Esophagus squamous epithelium (tissue), 5 donors: ENCODE measurements at regions not wholly inside any gene's neighbourhood (a gene's known extent, or its start where the extent isn't known, plus 50 kb on each side); places are given as distances from the start of the nearest gene placed in this dataset.

Experiments used
- DNase-seq: peaks from one replicate; lab custom pipeline; 2025; lab: John Stamatoyannopoulos, UW
- H3K27ac ChIP-seq, 4 donors: fragments of 200-600 bp; sonication (generic); one replicate each; pipeline ENCODE4 v1.5.1; 2016 to 2019; ENCODE audit warnings: mild to moderate bottlenecking in 1 of 4
- H3K27me3 ChIP-seq, 4 donors: fragments of 200-600 bp; sonication (generic); 1 replicate in 3 of 4; 2 replicates in 1 of 4; pipeline versions ENCODE4 v1.5.1 to v1.6.0; 2017 to 2021; ENCODE audit warnings: antibody characterized with exemption in 1 of 4
- H3K36me3 ChIP-seq, 3 donors: fragments of 200-600 bp; sonication (generic); one replicate each; pipeline ENCODE4 v1.5.1; 2016 to 2019
- H3K4me1 ChIP-seq, 3 donors: fragments of 200-600 bp; sonication (generic); one replicate each; pipeline ENCODE4 v1.5.1; 2017 to 2019
- H3K4me3 ChIP-seq, 4 donors: fragments of 200-600 bp; sonication (generic); 1 replicate in 3 of 4; 2 replicates in 1 of 4; pipeline ENCODE4 v1.5.1; 2016 to 2019; ENCODE audit warnings: mild to moderate bottlenecking in 2 of 4, moderate library complexity in 1 of 4
- H3K9me3 ChIP-seq, 3 donors: fragments of 200-600 bp; sonication (generic); one replicate each; pipeline ENCODE4 v1.5.1; 2016 to 2019
- POLR2A ChIP-seq, 4 donors: fragments of 450-650 bp; IDR thresholded peaks; one replicate each; pipeline ENCODE4 v1.6.1; 2017; ENCODE audit warnings: antibody characterized with exemption in 4 of 4, mild to moderate bottlenecking in 4 of 4, moderate library complexity in 3 of 4
- WGBS, 2 donors: methylation state at CpG; one replicate each; pipeline ENCODE4 v1.1.5; 2018; 5-methylcytosine and 5-hydroxymethylcytosine counted together
- intact Hi-C: fragments of 100-400 bp; cut with DNase I; formaldehyde crosslinking; loops from one replicate; pipeline ENCODE4 v1.15.0; 2022
- TF ChIP-seq, protein P1 (sequence below), 6 experiments: fragments of 450-650 bp in 4 of 6; fragments of 200-600 bp in 2 of 6; sonication (generic) in 2 of 6; IDR thresholded peaks; one replicate each; pipeline ENCODE4 v1.5.1; 2016 to 2019; ENCODE audit warnings: antibody characterized with exemption in 6 of 6, mild to moderate bottlenecking in 4 of 6, moderate library complexity in 4 of 6
- donor health status: DM: yes; HTN: yes; CAD: no.

GRCh38 chr2:136381722-136382633 lies 264.0 kb upstream of the CXCR4 start:
- peak in 1 of 4 donors; percentile 46 for TF ChIP-seq POLR2A (IDR thresholded peaks at IDR 0.05)
- TF ChIP-seq, protein P1, sequence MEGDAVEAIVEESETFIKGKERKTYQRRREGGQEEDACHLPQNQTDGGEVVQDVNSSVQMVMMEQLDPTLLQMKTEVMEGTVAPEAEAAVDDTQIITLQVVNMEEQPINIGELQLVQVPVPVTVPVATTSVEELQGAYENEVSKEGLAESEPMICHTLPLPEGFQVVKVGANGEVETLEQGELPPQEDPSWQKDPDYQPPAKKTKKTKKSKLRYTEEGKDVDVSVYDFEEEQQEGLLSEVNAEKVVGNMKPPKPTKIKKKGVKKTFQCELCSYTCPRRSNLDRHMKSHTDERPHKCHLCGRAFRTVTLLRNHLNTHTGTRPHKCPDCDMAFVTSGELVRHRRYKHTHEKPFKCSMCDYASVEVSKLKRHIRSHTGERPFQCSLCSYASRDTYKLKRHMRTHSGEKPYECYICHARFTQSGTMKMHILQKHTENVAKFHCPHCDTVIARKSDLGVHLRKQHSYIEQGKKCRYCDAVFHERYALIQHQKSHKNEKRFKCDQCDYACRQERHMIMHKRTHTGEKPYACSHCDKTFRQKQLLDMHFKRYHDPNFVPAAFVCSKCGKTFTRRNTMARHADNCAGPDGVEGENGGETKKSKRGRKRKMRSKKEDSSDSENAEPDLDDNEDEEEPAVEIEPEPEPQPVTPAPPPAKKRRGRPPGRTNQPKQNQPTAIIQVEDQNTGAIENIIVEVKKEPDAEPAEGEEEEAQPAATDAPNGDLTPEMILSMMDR (IDR thresholded peaks at IDR 0.05): no peak
- H3K4me1 ChIP-seq: peaks cover 0 to 21% (median under 1%) of the 10 kb centered on the region in 3 donors
- WGBS, 2 donors: 67 to 73% methylated on average over 13 to 14 of the region's 14 CpGs
- intact Hi-C loops: no loop called here
- no peaks in the 10 kb centered on the region for H3K9me3 ChIP-seq
- H3K27me3 ChIP-seq: no peaks in the 10 kb centered on the region
- H3K27ac ChIP-seq: peak overlapping the region in 1 of 4 donors; percentile 73
- no peaks in the 10 kb centered on the region for H3K36me3 ChIP-seq
- no peak overlapping the region for H3K4me3 ChIP-seq
- DNase-seq: no peak

GRCh38 chr2:136381245-136381644 lies 263.3 kb upstream of the CXCR4 start:
- H3K27me3 ChIP-seq: no peaks in the 10 kb centered on the region
- H3K4me3 ChIP-seq: no peak overlapping the region
- intact Hi-C loops: no loop called here
- peaks cover 0 to 22% (median 3%) of the 10 kb centered on the region in 3 donors for H3K4me1 ChIP-seq
- H3K36me3 ChIP-seq: no peaks in the 10 kb centered on the region
- 83 to 100% methylated on average over 1 of the region's 1 CpG for WGBS, 2 donors
- TF ChIP-seq POLR2A (IDR thresholded peaks at IDR 0.05): no peak
- TF ChIP-seq, protein P1 (IDR thresholded peaks at IDR 0.05): no peak
- no peaks in the 10 kb centered on the region for H3K9me3 ChIP-seq
- H3K27ac ChIP-seq: peak overlapping the region in 1 of 4 donors; percentile 73
- no peak for DNase-seq

DNA sequence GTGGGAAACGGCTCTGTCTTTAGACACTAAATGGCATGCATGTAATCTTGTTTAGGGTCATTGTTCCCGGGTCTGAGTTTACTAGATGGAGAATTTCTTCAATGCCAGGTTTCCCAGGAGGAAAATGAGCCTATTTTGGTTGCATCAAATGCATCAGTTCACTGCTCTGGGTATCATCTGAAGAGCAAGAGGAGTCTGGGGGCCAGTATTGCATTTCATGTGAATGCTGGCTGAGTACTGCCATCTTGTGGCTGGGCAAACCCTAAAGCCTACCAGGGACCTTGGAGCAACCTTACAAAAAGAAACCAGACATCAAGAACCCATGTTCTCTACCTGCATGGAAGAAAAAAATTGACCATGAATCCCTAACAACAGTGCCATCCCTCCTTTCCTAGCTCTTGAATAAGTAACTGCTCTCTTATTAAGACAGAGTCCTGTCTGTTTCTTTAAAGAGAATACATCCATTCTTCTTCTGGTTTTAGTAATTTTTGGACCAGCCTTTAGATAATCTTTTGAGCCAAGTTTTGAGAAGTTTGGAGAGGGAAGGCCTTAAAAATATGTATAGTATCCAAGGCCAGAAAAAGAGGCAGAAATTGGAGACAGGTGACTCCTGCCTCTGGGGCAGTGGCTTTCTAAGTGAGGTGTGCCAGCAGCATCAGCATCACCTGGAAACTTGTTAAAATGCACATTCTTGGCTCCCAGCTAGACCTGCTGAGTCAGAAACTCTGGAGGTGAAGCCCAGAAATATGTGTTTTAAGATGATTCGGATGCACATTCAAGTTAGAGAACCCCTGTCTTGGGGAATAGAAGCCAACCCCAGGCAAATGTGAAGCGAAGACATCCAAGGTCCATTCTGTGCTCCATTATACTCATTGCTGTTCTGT lies 261.0 kb upstream of the CXCR4 start:
- WGBS, 2 donors: 42 to 51% methylated on average over 4 of the region's 4 CpGs
- TF ChIP-seq POLR2A (IDR thresholded peaks at IDR 0.05): no peak
- TF ChIP-seq, protein P1 (IDR thresholded peaks at IDR 0.05): peak; percentile 33 to 75 (median 70)
- DNase-seq: no peak
- Histone ChIP-seq H3K27ac (no peak overlapping the region), H3K4me3 (no peak overlapping the region), H3K9me3 (no peaks in the 10 kb centered on the region), H3K4me1 (peaks cover 0 to 8% (median 3%) of the 10 kb centered on the region in 3 donors), H3K27me3 (no peaks in the 10 kb centered on the region), H3K36me3 (no peaks in the 10 kb centered on the region)
- intact Hi-C loops: loop anchor here (5.0 kb wide), 1 partner anchor 457 kb away; no protein-coding TSS in a partner anchor

- Histone ChIP-seq H3K4me3 (no peak overlapping the region), H3K36me3 (no peaks in the 10 kb centered on the region), H3K9me3 (no peaks in the 10 kb centered on the region), H3K27me3 (no peaks in the 10 kb centered on the region), H3K27ac (no peak overlapping the region), H3K4me1 (peaks cover 0 to 8% (median 3%) of the 10 kb centered on the region in 3 donors)
- TF ChIP-seq, protein P1 (IDR thresholded peaks at IDR 0.05): no peak
- no peak for TF ChIP-seq POLR2A (IDR thresholded peaks at IDR 0.05)
- no peak for DNase-seq
- WGBS, 2 donors: 86 to 89% methylated on average over 6 to 7 of the region's 7 CpGs
- intact Hi-C loops: loop anchor here (5.0 kb wide), 1 partner anchor 455 kb away; no protein-coding TSS in a partner anchor
Observed at GRCh38 chr2:136377423-136378382, 259.8 kb upstream of the CXCR4 start.
